HG03521 (cell line): ENCODE measurements at regions not wholly inside any gene's neighbourhood (a gene's known extent, or its start where the extent isn't known, plus 50 kb on each side); places are given as distances from the start of the nearest gene placed in this dataset.
"Not testable (repeated sequence)": the region's sequence is repeated elsewhere in the genome, so short reads cannot be mapped to it uniquely, and the experiment has no call there.

Experiments used
- ATAC-seq: cut with Tn5 transposase; IDR thresholded peaks from one replicate; pipeline ENCODE4 v1.9.1; 2021; ENCODE audit warnings: mild to moderate bottlenecking, moderate library complexity; ENCODE audit not compliant: unreplicated experiment

DNA sequence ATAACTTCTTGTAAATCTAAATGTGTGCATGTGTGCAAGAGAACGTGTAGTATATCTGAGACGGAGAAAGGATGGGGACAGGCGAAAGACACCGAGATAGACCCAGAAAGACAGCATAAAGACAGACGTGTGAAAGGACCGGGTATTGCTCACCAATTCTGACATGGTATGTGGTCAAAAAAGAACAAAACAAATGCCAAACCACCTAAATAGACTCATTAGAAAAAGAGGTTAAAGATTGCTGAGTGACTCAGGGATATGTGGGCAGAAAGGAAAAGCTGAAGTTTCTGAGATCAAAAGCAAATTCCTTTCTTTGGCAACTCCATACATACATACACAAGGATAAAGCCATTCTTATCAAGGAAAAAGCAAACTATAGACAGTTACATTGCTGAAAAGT, 179.7 kb upstream of the TSC22D1 start:
- ATAC-seq = no peak

DNA sequence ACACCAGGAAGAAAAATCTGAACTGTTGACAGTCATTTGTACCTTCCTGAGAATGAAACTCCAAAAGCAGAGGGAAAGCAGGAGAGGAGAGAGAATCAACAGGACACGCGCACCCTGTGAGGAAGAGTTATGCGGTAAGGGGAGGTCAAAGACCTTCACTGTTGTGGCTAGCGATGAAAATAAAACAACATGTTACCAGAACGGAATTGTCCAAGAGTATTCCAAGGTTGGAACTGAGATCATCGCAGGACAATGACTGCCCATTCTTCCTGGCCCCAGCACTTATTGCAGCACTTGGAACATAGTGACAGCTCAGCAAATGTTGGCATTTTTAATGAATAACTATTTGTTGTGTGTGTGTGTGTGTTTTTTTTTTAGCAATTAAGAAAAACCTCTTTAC, 176.0 kb upstream of the TSC22D1 start:
- no peak for ATAC-seq

DNA sequence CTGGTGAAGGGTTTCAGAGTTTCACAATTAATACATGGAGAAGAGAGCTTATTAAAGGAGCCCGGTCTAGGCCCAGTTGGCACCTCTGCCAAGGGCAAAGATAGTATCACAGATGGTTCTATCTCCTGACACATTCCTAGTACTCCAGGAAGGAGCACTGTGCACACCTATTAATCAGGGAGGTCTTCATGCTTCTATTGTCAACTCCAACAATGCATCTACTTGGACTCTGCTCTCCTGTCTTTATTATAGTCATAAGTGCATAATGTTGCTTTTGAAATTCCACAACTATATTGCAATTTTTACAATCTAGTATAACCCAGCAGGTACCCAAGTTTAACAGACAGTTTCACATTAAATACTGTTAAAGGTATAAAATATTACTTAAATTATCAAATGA, 174.5 kb upstream of the TSC22D1 start:
- no peak for ATAC-seq

DNA sequence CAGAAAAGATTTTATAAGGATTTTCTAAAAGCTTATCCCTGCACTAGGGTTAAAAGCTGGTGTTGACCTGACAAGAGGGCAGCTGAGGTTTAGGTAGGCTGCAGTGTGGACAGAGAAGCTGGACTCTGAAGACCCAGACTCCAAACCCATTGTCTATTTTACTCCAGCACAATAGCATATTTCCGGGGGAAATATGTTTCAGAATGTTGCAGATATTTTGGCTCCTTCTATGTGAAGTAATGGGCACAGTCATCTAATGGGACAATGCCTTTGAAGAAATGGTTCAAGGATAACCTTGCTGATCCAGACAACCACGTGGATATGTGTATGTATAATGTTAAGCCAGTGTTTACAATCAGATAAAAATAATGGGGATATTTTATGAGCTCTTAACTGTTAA, 173.8 kb upstream of the TSC22D1 start:
- no peak for ATAC-seq

DNA sequence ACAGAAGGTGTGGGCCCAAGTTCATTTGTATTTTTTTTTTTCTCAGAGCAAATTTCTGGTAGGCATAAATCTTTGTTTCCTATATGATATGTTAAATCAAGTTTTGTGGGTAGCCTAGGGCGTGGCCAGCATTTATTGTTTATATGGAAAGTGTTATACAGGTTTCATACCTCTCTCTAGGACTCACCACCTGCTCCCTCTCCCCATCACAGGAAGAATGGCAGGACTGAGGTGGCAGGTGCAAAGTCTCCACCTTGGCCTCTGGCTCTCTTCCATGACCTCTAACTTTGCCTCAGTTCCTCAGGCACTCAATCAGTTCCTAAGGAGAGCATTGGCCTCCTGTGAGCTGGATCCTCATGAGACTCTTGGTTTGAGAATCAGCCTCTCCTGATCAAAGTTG, 172.3 kb upstream of the TSC22D1 start:
- ATAC-seq = no peak

DNA sequence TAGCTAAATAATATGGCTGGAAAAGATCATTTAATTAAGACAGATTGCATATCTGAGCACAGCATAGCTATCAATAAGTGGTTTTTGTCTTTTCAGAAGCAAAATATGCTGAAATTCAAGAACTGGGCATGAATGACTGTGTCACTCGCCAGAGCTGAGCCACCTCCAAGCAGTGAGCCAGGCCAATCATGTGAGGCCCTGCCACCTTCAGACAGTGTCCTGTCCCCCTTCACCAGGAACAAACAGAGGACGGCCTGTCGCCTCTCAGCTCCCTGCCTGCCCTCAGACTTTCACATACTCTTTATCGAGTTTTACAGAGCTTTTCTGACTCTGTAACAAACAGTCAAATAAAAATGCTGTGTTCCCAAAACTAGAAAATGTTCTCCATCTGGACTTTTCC, 171.0 kb upstream of the TSC22D1 start:
- ATAC-seq = no peak

DNA sequence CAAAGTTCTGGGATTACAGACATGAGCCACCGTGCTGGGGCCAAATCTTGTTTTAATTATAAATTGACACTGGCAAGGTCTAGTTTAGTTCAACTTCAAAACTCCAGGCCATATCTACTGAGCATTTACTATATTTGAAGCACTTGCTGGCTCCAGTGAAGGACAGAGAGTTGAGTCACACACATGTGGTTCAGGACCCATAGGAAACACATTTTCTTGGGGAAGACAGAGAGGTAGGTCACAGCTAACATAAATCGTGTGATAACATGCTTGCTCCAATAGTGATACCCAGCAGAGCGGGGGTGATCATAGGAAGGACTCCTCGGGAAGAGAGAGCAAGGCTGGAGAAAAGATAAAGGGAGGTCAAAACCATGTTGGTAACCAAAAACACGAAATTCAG, 170.6 kb upstream of the TSC22D1 start:
- no peak for ATAC-seq

DNA sequence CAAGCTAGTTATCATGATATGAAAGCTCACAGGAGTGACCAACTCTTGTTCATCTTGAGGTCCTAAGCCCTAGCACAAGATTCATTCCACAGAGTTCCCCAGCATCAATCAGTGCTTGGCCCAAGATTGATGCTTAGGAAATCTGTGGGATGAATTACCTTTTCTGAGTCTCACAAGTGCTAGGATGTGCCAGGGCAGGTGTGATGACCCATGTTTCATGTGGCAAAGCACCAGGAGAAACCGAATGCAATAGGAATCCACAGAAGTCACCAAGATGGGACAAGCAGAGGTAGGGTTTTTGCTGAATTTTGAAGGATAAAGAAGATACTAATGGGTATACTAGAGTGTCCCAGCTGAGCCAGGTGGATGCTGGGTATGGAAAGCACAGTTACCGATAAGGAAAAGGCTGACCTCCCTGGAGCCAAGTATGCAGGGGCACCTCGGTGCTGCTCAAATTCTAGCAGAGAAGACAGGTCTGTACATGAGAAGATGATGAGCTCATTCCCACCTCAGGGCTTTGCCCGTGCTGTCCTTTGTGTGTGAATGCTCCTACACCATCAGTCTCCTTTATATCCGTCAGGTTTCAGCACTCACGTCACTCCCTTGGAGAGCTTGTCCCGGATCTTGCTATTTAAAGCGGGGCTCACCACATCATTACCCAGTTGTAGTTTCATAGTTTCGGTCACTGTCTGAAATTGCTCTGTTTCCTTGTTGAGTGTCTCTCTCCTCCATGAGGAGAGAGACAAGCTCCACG, 168.9 kb upstream of the TSC22D1 start:
- ATAC-seq = no peak

DNA sequence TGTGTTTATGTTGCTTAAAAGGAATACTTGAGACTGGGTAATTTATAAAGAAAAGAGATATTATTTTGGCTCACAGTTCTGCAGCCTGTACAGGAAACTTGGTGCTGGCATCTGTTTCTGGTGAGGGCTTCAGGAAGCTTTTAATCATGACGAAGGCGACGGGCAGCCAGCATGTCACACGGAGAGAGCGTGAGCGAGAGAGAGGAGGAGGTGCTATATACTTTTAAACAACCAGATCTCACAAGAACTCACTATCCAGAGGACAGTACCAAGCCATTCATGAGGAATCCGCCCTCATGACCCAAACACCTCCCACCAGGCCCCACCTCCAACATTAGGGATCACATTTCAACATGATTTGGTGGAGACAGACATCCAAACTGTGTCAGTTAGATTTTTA, 163.4 kb upstream of the TSC22D1 start:
- no peak for ATAC-seq

DNA sequence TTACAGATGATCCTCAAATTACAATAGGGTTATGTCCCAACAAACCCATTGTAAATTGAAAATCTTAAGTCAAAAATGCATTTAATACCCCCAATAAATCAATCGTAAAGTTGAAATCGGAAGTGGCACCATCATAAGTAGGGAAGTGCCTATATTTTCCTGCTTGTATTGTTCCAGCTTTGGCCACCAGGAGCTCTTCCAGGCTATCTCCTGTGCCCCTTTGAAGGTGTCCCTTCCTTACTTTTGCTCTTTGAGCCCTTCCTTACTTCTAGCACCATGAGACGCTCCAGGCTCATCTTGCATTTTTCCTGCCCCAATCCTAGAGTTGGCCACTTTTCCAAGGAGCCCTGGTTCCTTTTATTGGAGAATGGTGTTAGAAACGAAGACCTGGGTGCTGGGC, 163.0 kb upstream of the TSC22D1 start:
- ATAC-seq = no peak

DNA sequence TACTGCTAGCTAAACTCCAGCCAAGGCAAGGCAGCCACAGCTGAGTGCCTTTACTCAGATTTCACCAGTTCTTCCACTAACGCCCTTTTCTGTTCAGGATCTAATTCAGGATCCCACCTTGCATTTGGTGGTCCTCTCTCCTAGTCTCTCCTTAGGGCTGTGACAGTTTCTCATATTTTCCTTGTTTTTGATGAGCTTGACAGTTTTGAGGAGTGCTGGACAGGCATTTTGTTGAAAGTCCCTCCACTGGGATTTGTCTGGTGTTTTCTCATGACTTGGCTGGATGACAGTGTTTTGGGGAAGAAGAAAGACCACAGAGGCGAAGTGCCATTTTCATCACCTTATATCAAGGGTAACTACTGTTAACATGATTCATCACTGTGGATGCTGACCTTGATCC, 162.3 kb upstream of the TSC22D1 start:
- ATAC-seq = no peak

DNA sequence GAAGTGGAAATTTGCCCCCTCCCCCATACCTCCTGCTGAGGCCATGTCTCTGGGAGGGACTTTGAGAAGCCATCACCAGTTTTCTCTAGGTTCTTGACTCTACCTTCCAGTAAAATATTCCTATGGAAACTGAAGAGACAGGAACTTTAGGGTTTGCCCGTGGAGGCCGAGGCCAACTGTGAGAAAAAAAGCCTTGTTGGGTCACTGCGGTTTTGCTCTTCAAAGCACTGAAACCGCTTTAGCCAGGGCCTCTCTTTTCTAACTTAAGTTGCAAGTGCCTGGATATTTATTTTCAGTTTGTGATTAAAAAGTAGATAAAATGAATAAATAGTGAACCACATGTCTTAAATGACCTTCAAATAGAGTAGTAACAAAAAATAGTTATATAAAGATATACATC, 159.7 kb upstream of the TSC22D1 start:
- no peak for ATAC-seq

DNA sequence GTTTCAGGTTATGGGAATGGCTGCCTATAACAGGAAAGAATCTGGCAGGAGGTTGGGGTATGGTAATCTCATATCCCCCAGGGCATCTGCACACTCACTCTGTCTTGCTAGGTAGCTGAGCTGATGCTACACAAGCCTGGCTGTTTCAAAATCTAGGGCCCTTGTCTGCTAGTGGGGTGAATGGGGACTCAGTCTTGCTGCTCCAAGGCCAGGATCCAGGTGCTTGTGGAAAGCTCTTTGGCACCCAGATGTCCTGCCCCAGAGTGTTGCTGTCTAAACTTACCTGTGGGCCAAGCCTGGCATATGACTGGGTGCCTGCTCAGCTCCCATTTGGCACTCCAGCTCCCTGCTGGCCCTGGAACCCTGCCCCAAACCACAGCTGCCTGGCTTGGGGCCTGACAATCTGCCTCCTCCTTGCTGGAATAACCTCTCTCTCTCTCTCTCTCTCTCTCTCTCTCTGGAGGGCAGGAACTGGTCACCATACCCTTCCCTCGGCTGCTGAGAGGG, 158.1 kb upstream of the TSC22D1 start:
- ATAC-seq = no peak

DNA sequence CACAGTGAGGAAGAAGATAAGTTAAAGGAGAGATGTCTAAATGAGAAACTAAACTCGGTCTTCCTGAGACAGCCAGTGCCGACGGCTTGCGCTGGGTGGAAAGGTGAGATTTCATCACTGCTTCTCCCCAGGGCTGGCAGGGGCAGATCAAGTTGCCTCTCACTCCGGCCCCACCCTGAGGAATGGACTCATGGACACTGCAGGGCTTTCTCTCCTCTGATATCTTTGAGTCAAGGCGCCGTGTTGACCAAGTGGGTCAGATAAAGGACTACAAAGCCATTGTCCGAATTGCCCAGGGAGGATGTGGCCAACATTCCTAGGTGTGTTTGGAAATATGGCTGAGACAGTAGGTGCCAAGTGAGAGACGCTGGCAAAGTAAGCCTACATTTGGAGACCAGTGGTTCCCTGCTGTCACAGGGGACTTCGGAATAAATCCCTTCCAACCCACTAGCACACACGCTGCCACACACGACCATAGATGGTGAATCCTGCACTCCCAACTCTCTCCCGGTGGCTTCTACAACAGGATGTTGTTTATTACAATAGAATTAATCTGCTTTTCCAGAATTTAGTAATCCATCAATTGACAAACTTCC, 156.5 kb upstream of the TSC22D1 start:
- no peak for ATAC-seq

DNA sequence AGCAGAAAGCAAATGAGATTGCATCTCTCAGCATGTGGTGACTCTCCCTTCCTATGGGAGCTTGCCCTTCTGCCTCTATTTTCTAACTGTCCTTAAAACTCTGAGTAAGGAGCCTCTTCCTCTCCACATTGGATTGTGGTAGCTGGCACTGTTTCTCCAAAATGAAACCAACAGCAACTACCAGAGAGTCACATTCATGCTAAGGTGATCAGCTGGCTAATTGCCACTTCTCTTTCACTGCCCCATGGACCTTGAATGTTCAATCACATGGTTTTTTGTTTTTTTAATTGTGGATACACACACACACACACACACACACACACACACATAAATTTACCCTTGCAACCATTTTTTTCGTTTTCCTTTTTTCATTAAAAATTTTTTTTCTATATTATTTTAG, 154.7 kb upstream of the TSC22D1 start:
- ATAC-seq = no peak

DNA sequence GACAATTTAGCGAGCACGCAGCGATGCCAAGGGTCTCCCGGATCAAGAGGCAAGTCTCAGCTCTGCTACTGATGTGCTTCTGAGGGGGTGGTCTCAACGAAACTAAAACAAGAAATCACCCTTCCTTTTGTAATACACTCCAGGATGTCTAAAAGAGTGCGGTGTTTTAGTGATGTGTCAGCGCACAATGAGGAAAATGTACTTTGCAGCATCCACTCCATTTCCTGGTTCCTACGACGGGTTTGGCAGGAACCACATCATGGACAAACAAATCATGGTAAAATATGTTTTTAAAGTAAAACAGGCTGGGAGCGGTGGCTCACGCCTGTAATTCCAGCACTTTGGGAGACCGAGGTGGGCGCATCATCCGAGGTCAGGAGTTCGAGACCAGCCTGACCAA, 154.0 kb upstream of the TSC22D1 start:
- ATAC-seq = no peak

DNA sequence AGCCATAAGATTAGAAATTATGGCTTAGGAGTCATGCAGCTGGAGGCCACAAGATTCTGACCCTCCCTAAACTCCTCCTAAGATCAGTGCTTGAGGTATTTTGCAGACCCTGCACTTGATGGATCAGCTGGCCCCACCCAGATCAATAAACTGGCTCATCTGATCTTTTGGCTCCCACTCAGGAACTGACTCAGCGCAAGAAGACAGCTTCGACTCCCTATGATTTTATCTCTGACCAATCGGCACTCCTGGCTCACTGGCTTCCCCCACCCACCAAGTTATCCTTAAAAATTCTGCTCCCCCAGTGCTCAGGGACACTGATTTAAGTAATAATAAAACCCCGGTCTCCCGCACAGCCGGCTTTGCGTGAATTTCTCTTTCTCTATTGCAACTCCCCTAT, 151.5 kb upstream of the TSC22D1 start:
- ATAC-seq = not testable (repeated sequence)

DNA sequence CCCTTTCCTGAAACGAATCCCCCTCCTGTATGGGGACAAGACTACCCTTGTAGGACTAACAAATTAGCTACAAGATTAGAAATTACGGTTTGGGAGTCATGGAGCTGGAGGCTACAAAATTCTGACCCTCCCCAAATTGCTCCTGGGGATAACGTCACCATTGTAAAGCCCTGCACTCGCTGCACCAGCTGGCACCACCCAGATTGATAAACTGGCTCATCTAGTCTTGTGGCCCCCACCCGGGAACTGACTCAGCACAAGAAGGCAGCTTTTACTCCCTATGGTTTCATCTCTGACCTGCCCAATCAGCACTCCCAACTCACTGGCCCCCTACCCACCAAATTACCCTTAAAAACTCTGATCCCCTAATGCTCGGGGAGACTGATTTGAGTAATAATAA, 150.6 kb upstream of the TSC22D1 start:
- no peak for ATAC-seq

DNA sequence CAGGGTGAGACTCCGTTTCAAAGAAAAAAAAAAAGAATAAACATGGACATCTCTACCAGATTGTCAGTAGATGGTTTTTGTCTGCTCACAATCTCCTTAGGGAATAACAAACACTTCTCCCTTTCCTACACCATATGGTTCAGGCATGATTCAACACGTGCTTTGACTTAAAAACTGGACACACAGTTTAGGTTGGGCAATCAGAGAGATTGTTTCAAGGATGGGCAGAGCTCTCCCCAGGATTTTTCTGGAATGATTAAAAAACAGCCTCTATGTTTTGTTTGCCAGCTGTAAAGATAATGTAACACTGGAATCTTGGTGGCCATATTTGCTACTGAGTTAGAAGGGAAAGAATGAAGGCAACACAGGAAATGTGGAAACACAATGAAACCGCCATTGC, 150.1 kb upstream of the TSC22D1 start:
- no peak for ATAC-seq

DNA sequence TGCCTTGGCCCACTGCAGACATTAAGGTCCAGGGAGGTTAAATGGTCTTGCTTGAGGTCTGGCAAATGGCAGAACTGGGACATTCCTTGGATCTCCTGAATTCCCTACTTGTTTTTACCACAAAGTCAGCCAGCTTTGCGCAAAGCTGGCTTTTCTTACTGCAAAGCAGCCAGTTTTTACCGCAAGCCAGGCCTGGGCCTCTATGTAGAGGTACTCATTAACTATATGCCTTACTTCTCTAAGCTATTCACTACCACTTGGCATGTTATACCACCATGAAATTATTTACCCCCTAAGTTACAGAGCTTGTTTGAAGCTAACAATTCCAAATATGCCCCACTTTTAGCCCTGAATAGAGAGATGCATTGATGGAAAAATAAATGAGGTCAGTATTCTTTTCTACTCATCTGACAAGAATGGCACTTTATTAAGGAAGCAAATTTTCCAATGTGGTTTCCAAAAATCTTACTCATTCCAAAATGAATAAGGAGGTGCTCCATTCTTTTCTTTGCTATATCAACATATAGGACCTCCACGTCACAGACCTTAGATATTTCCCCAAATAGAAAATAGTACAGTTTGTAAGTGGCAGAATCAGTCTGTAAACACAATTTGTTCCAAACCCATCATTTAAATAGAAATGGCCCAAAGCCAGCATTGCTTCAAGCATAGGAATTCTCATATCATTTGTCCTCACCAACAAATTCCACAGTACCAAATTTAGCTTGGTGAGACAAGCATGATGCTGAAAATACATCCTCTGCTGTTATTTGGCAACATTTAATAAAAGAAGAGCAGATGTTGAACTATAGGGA, 143.9 kb upstream of the TSC22D1 start:
- no peak for ATAC-seq

DNA sequence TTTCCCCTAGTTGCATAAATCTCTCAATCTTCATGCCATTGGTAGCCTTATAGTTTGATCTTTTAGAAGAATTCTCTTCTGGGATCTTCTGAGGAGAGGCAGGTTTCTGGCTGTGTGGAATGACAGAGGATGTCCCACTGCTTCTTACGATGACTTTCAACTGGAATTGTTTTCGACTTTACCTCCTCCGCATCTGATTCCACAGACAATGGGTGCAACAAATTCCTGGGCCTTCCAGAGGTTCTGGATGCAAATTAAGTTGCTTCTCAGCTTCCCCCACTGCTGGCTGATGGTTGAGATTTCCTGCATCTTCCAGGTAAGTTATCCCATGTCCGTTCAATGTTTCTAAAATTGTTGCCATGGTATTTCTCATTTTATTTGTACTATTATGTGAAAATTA, 142.3 kb upstream of the TSC22D1 start:
- no peak for ATAC-seq
